Osteoblast (primary cell): ENCODE measurements at regions not wholly inside any gene's neighbourhood (a gene's known extent, or its start where the extent isn't known, plus 50 kb on each side); places are given as distances from the start of the nearest gene placed in this dataset.
A peak's percentile ranks its signal among the peaks of the same experiment; 100 is the strongest.

Experiments used
- DNase-seq: peaks from one replicate; pipeline ENCODE4 v3.0.0; 2011; ENCODE audit warnings: low spot score, mixed read lengths; ENCODE audit not compliant: insufficient read length; ENCODE audit errors: missing footprints
- H2AFZ ChIP-seq: 2 replicates; pipeline ENCODE4 v1.6.0; 2011; ENCODE audit warnings: mild to moderate bottlenecking, low read length
- H3K27ac ChIP-seq: 2 replicates; pipeline ENCODE4 v1.5.1; 2011; ENCODE audit warnings: mild to moderate bottlenecking, low read depth, low read length, moderate library complexity
- H3K27me3 ChIP-seq: 2 replicates; pipeline ENCODE4 v1.6.0; 2012; ENCODE audit warnings: mild to moderate bottlenecking, control low read depth, inconsistent platforms, low read length, moderate library complexity; ENCODE audit not compliant: insufficient read depth
- H3K36me3 ChIP-seq: 2 replicates; pipeline ENCODE4 v1.5.1; 2011; ENCODE audit warnings: mild to moderate bottlenecking, low read length, control low read depth, moderate library complexity; ENCODE audit not compliant: insufficient read depth
- H3K4me1 ChIP-seq: 2 replicates; pipeline ENCODE4 v1.5.1; 2011; ENCODE audit warnings: mild to moderate bottlenecking, low read length, control low read depth, moderate library complexity; ENCODE audit not compliant: insufficient read depth
- H3K4me2 ChIP-seq: 2 replicates; pipeline ENCODE4 v1.6.0; 2011; ENCODE audit warnings: mild to moderate bottlenecking, low read length; ENCODE audit not compliant: insufficient read depth
- H3K4me3 ChIP-seq: fragments of 200-600 bp; sonication (generic); 3 replicates; pipeline ENCODE4 v1.5.1; 2012; ENCODE audit warnings: mild to moderate bottlenecking, low read length, inconsistent platforms; ENCODE audit not compliant: insufficient read depth
- H3K79me2 ChIP-seq: 2 replicates; pipeline ENCODE4 v1.6.0; 2012; ENCODE audit warnings: mild to moderate bottlenecking, low read length, control low read depth, inconsistent platforms; ENCODE audit not compliant: insufficient read depth
- H3K9me3 ChIP-seq: 2 replicates; pipeline ENCODE4 v1.5.1; 2011; ENCODE audit warnings: low read depth, low read length, control low read depth
- H4K20me1 ChIP-seq: 2 replicates; pipeline ENCODE4 v1.6.0; 2012; ENCODE audit warnings: mild to moderate bottlenecking, low read length, control low read depth; ENCODE audit not compliant: insufficient read depth
- CTCF ChIP-seq: IDR thresholded peaks from 2 replicates; pipeline ENCODE4 v1.5.1; 2011; ENCODE audit warnings: mild to moderate bottlenecking, low read depth, low read length, moderate library complexity; ENCODE audit errors: extremely low read depth

- Histone ChIP-seq H4K20me1 (no peaks in the 10 kb centered on the region), H3K9me3 (peaks cover 11% of the 10 kb centered on the region), H2AFZ (no peak overlapping the region), H3K36me3 (no peaks in the 10 kb centered on the region), H3K4me2 (no peak overlapping the region), H3K27ac (no peak overlapping the region), H3K4me3 (no peak overlapping the region), H3K79me2 (no peaks in the 10 kb centered on the region), H3K4me1 (no peaks in the 10 kb centered on the region), H3K27me3 (peaks cover 10% of the 10 kb centered on the region)
- DNase-seq = peak; percentile 58
- no peak for TF ChIP-seq CTCF
These were observed 95.1 kb upstream of the GPC1 start for GRCh38 chr2:240340361-240340761.

GRCh38 chr2:240341064-240341463 is 94.4 kb upstream of the GPC1 start:
- peaks cover 11% of the 10 kb centered on the region for H3K9me3 ChIP-seq
- peak; percentile 43 for DNase-seq
- no peaks in the 10 kb centered on the region for H3K79me2 ChIP-seq
- no peak overlapping the region for H3K27ac ChIP-seq
- no peak overlapping the region for H2AFZ ChIP-seq
- TF ChIP-seq CTCF = no peak
- H3K36me3 ChIP-seq = no peaks in the 10 kb centered on the region
- no peak overlapping the region for H3K4me2 ChIP-seq
- no peaks in the 10 kb centered on the region for H3K4me1 ChIP-seq
- H4K20me1 ChIP-seq = no peaks in the 10 kb centered on the region
- peaks cover 8% of the 10 kb centered on the region for H3K27me3 ChIP-seq
- H3K4me3 ChIP-seq = no peak overlapping the region

- Histone ChIP-seq H3K4me3 (no peak overlapping the region), H4K20me1 (no peaks in the 10 kb centered on the region), H2AFZ (no peak overlapping the region), H3K27ac (no peak overlapping the region), H3K9me3 (peaks cover 11% of the 10 kb centered on the region), H3K27me3 (peaks cover 3% of the 10 kb centered on the region), H3K4me1 (no peaks in the 10 kb centered on the region), H3K79me2 (no peaks in the 10 kb centered on the region), H3K36me3 (no peaks in the 10 kb centered on the region), H3K4me2 (no peak overlapping the region)
- no peak for DNase-seq
- TF ChIP-seq CTCF = no peak
These were observed 91.9 kb upstream of the GPC1 start for GRCh38 chr2:240343548-240343947.

GRCh38 chr2:240344904-240345303 is 90.6 kb upstream of the GPC1 start:
- H3K4me1 ChIP-seq = no peaks in the 10 kb centered on the region
- peaks cover 3% of the 10 kb centered on the region for H3K27me3 ChIP-seq
- H3K27ac ChIP-seq = no peak overlapping the region
- peaks cover 9% of the 10 kb centered on the region for H3K9me3 ChIP-seq
- H4K20me1 ChIP-seq = no peaks in the 10 kb centered on the region
- no peak overlapping the region for H2AFZ ChIP-seq
- peak; percentile 56 for DNase-seq
- peak; percentile 15 for TF ChIP-seq CTCF
- H3K79me2 ChIP-seq = no peaks in the 10 kb centered on the region
- no peak overlapping the region for H3K4me2 ChIP-seq
- no peak overlapping the region for H3K4me3 ChIP-seq
- no peaks in the 10 kb centered on the region for H3K36me3 ChIP-seq
